Peyer's patch (tissue), 4 donors: ENCODE measurements at regions not wholly inside any gene's neighbourhood (a gene's known extent, or its start where the extent isn't known, plus 50 kb on each side); places are given as distances from the start of the nearest gene placed in this dataset.
"Not testable (repeated sequence)": the region's sequence is repeated elsewhere in the genome, so short reads cannot be mapped to it uniquely, and the experiment has no call there.

Experiments used
- POLR2A ChIP-seq, 2 donors: fragments of 450-650 bp; IDR thresholded peaks; one replicate each; pipeline ENCODE4 v1.5.1; 2017; ENCODE audit warnings: antibody characterized with exemption in 2 of 2, mild to moderate bottlenecking in 2 of 2, moderate library complexity in 2 of 2
- TF ChIP-seq, protein P1 (sequence below), 6 experiments: fragments of 450-650 bp in 4 of 6; fragments of 200-600 bp in 2 of 6; sonication (generic) in 1 of 6; IDR thresholded peaks; one replicate each; pipeline ENCODE4 v1.5.1; 2017 to 2019; ENCODE audit warnings: antibody characterized with exemption in 6 of 6, mild to moderate bottlenecking in 3 of 6, moderate library complexity in 1 of 6

DNA sequence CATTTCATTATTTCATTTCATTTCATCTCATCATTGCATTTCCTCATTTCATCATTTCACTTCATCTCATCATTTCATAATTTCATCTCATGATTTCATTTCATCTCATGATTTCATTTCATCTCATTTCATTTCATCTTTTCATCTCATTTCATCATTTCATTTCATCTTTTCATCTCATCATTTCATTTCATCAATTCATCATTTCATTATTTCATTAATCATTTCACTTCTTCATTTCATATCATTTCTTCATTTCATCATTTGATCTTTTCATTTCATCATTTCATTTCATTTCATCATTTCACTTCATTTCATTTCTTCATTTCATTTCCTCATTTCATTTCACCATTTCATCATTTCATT lies 176.8 kb downstream of the ZNF92 start:
- TF ChIP-seq, protein P1, sequence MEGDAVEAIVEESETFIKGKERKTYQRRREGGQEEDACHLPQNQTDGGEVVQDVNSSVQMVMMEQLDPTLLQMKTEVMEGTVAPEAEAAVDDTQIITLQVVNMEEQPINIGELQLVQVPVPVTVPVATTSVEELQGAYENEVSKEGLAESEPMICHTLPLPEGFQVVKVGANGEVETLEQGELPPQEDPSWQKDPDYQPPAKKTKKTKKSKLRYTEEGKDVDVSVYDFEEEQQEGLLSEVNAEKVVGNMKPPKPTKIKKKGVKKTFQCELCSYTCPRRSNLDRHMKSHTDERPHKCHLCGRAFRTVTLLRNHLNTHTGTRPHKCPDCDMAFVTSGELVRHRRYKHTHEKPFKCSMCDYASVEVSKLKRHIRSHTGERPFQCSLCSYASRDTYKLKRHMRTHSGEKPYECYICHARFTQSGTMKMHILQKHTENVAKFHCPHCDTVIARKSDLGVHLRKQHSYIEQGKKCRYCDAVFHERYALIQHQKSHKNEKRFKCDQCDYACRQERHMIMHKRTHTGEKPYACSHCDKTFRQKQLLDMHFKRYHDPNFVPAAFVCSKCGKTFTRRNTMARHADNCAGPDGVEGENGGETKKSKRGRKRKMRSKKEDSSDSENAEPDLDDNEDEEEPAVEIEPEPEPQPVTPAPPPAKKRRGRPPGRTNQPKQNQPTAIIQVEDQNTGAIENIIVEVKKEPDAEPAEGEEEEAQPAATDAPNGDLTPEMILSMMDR (IDR thresholded peaks at IDR 0.05) = not testable (repeated sequence)
- TF ChIP-seq POLR2A (IDR thresholded peaks at IDR 0.05) = not testable (repeated sequence)
